Epithelial cell of esophagus (primary cell): ENCODE measurements at regions not wholly inside any gene's neighbourhood (a gene's known extent, or its start where the extent isn't known, plus 50 kb on each side); places are given as distances from the start of the nearest gene placed in this dataset.

Experiments used
- DNase-seq: peaks from one replicate; pipeline ENCODE4 v3.0.0; 2010; ENCODE audit warnings: low read depth
- H3K4me3 ChIP-seq: 2 replicates; pipeline ENCODE4 v1.5.1; 2011; ENCODE audit warnings: mild to moderate bottlenecking, low read length, control low read depth
- TF ChIP-seq, protein P1 (sequence below): IDR thresholded peaks from 2 replicates; pipeline ENCODE4 v1.5.1; 2011; ENCODE audit warnings: low read depth, mild to moderate bottlenecking, low read length, control low read depth, inconsistent platforms; ENCODE audit not compliant: insufficient read depth; ENCODE audit errors: missing control alignments

DNA sequence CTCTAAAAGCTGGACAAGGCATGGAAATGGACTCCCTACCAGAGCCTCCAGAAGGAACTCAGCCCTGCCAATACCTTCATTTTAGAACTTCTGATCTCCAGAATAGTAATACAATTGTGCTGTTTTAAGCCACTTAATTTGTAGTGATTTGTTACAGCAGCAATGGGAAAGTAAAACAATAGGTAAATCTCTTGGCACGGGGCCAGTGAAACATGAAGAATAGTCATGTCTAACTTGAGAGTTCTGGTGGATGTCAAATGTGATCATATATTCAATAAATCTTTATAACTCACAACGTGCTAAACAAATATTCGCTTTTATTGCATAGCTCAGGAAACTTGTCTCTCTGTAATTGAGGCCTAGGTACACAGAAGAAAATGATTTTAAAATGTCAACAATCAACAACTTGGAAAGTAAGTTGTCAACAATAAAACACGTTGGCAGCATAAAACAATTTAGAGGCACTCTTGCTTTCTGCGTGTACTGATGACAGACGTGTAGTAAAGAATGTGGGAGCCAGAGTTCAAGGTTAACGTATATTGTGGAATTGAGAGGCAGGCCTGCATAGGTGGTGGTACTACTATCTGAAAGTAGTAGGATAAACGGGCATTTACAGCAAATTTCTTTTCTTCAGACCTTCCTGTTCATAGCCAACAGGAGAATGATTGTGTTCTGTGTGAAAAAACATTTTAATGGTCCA is 140.5 kb upstream of the OPRM1 start:
- TF ChIP-seq, protein P1, sequence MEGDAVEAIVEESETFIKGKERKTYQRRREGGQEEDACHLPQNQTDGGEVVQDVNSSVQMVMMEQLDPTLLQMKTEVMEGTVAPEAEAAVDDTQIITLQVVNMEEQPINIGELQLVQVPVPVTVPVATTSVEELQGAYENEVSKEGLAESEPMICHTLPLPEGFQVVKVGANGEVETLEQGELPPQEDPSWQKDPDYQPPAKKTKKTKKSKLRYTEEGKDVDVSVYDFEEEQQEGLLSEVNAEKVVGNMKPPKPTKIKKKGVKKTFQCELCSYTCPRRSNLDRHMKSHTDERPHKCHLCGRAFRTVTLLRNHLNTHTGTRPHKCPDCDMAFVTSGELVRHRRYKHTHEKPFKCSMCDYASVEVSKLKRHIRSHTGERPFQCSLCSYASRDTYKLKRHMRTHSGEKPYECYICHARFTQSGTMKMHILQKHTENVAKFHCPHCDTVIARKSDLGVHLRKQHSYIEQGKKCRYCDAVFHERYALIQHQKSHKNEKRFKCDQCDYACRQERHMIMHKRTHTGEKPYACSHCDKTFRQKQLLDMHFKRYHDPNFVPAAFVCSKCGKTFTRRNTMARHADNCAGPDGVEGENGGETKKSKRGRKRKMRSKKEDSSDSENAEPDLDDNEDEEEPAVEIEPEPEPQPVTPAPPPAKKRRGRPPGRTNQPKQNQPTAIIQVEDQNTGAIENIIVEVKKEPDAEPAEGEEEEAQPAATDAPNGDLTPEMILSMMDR = no peak
- H3K4me3 ChIP-seq = no peak overlapping the region
- DNase-seq = no peak

DNA sequence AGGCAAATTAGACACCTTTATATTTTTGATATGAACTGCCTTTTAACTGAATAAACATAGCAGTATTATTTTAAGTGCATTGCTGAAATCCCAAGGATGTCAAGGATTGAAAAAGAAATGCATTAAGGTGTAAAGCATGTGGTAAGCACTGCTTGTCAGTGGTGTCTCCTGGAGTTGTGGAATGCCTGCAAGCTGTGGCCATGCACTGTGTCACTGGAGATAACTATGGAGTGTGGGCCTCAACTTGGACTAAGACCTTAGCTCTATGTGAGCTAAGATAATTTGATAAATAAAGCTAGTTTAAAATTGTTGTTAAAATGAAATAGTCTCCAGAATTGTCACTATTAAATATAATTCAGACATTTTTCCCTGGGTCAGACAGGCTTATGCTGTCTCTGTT is 156.6 kb upstream of the OPRM1 start:
- TF ChIP-seq, protein P1 = no peak
- no peak overlapping the region for H3K4me3 ChIP-seq
- DNase-seq = no peak

DNA sequence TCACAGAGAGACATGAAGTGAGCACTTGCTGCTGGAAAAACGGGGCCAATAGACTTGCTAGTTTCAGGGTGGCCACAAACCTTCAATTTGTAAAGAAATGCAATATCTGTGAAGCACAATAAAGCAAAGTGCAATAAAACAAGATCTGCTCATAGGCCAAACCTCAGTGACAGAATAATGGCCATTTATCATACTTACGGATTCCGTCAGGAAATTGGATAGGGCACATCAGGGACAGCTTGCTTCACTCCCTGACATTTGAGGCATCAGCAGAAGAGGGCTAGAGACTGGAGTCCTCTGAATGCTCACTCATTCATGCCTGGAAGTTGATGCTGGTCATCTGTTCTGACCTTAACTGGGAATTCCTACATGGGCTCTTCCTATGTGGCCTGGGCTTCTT is 165.5 kb upstream of the OPRM1 start:
- no peak for DNase-seq
- TF ChIP-seq, protein P1 = no peak
- H3K4me3 ChIP-seq = no peak overlapping the region

DNA sequence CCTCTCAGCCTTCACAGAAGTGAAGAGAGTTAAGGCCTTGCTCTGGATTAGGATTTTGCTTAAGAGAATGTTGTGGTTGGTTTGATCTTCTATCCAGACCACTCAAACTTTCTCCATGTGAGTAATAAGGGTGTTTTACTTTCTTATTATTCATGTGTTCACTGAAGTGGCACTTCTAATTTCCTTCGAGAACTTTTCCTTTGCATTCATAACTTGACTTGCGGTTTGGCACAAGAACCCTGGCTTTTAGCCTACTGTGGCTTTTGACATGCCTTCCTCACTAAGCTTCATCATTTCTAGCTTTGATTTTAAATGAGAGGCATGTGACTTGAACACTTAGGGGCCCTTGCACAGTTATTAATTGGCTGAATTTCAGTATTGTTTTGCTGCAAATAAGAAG is 166.1 kb upstream of the OPRM1 start:
- TF ChIP-seq, protein P1 = no peak
- H3K4me3 ChIP-seq = no peak overlapping the region
- DNase-seq = no peak

DNA sequence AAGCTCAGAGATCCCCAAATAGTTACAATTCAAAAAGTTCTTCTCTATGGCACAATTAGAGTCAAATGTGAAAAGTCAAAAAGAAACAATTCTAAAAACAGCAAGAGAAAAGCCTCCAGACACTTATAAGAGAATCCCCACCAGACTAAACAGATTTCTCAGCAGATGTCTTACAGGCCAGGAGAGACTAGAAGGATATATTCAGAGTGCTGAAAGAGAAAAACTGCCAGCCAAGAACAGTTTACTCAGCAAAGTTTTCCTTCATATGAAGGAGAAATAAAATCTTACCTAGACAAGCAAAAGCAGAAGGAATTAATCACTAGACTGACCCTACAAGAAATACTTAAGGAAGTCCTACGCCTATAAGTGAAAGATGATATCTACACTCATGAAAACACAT is 176.1 kb upstream of the OPRM1 start:
- TF ChIP-seq, protein P1 = no peak
- H3K4me3 ChIP-seq = no peak overlapping the region
- DNase-seq = no peak

DNA sequence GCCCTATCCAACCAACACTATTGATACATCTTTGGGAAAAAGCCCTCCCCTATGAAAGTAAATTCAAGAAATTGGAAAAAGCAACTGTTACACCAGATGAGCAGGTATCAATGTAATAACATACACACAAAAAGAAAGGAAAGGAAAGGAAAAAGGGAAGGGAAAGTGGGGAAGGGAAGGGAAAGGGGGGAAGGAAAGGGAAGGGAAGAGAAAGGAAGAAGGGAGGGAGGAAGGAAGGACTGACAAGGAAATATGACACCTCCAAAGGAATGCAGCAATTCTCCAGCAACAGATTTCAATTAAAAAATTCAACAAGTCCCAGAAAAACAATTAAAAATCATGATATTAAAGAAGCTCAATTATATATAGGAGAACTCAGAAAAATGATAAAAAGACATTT is 176.9 kb upstream of the OPRM1 start:
- no peak overlapping the region for H3K4me3 ChIP-seq
- TF ChIP-seq, protein P1 = no peak
- DNase-seq = no peak

DNA sequence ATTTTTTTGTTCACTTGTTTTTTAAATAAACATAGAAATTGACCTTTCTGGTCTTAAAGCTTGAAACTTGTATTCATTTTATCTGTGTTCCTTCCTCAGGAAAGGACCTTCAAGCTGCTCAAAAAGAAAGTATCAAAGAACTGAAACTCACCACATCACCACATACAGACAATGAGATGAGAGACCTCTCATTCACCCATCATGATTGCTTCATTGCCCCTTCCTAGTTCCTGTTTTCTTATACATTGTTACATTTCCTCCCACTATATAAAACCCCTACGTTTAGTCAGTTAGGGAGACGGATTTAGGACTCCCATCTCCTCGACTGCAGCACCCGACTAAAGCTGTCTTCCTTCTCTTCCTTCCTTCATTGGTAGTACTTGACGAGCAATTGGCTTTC is 180.5 kb upstream of the OPRM1 start:
- TF ChIP-seq, protein P1 = no peak
- no peak for DNase-seq
- H3K4me3 ChIP-seq = no peak overlapping the region
